ENCODE measurements at regions not wholly inside any gene's neighbourhood (a gene's known extent, or its start where the extent isn't known, plus 50 kb on each side); places are given as distances from the start of the nearest gene placed in this dataset.

GRCh38 chr1:233520261-233521191 lies 93.4 kb upstream of the KCNK1 start:
- no peak for DNase-seq

- no peak for DNase-seq
Observed at GRCh38 chr1:233523047-233523446, 90.9 kb upstream of the KCNK1 start.

- no peak for DNase-seq
Observed at GRCh38 chr1:233527818-233528217, 86.1 kb upstream of the KCNK1 start.

GRCh38 chr1:233530665-233531386 lies 83.1 kb upstream of the KCNK1 start:
- DNase-seq: no peak

GRCh38 chr1:233540816-233541215 lies 73.1 kb upstream of the KCNK1 start:
- no peak for DNase-seq

- DNase-seq: no peak
Observed at GRCh38 chr1:233543338-233544255, 70.3 kb upstream of the KCNK1 start.

- DNase-seq: no peak
Observed at GRCh38 chr1:233544304-233544703, 69.6 kb upstream of the KCNK1 start.

- DNase-seq: no peak
Observed at GRCh38 chr1:233547726-233548125, 66.2 kb upstream of the KCNK1 start.

GRCh38 chr1:233549404-233549803 lies 64.5 kb upstream of the KCNK1 start:
- DNase-seq: no peak

GRCh38 chr1:233549917-233550316 lies 64.0 kb upstream of the KCNK1 start:
- DNase-seq: no peak

GRCh38 chr1:233554037-233554436 lies 59.9 kb upstream of the KCNK1 start:
- DNase-seq: no peak

GRCh38 chr1:233561708-233562426 lies 52.0 kb upstream of the KCNK1 start:
- DNase-seq: no peak

Measured in hematopoietic multipotent progenitor cell treated with erythropoietin and hydrocortisone succinate and interleukin-3 and kit ligand, for 8 days (in vitro differentiated cells).